NOMO-1 treated with dmso at 0.1 percent for 144 hours (cell line): ENCODE measurements at regions not wholly inside any gene's neighbourhood (a gene's known extent, or its start where the extent isn't known, plus 50 kb on each side); places are given as distances from the start of the nearest gene placed in this dataset.

ENCODE experiments used
- DNase-seq: peaks from one replicate; lab custom pipeline; 2025; ENCODE audit not compliant: unreplicated experiment; lab: John Stamatoyannopoulos, UW

- no peak for DNase-seq
Observed at GRCh38 chr5:174425271-174425963, 299.0 kb upstream of the MSX2 start.

GRCh38 chr5:174425964-174426290, 298.5 kb upstream of the MSX2 start:
- no peak for DNase-seq

- no peak for DNase-seq
Observed at GRCh38 chr5:174426388-174426787, 298.0 kb upstream of the MSX2 start.

GRCh38 chr5:174426851-174427250, 297.5 kb upstream of the MSX2 start:
- no peak for DNase-seq

- no peak for DNase-seq
Observed at GRCh38 chr5:174427304-174427703, 297.1 kb upstream of the MSX2 start.

- no peak for DNase-seq
Observed at GRCh38 chr5:174428895-174429294, 295.5 kb upstream of the MSX2 start.

GRCh38 chr5:174430940-174431339, 293.4 kb upstream of the MSX2 start:
- DNase-seq = no peak

- no peak for DNase-seq
Observed at GRCh38 chr5:174431504-174431903, 292.9 kb upstream of the MSX2 start.

GRCh38 chr5:174433098-174433497, 291.3 kb upstream of the MSX2 start:
- no peak for DNase-seq

GRCh38 chr5:174436750-174437149, 287.6 kb upstream of the MSX2 start:
- DNase-seq = no peak

- DNase-seq = no peak
Observed at GRCh38 chr5:174444479-174445188, 279.7 kb upstream of the MSX2 start.

GRCh38 chr5:174446446-174446845, 277.9 kb upstream of the MSX2 start:
- no peak for DNase-seq

- no peak for DNase-seq
Observed at GRCh38 chr5:174446988-174447387, 277.4 kb upstream of the MSX2 start.

GRCh38 chr5:174448041-174448440, 276.3 kb upstream of the MSX2 start:
- no peak for DNase-seq

GRCh38 chr5:174448662-174449061, 275.7 kb upstream of the MSX2 start:
- no peak for DNase-seq

- no peak for DNase-seq
Observed at GRCh38 chr5:174453690-174454089, 270.7 kb upstream of the MSX2 start.

GRCh38 chr5:174454464-174454863, 269.9 kb upstream of the MSX2 start:
- DNase-seq = no peak

GRCh38 chr5:174454890-174455289, 269.5 kb upstream of the MSX2 start:
- DNase-seq = no peak

GRCh38 chr5:174455301-174455700, 269.1 kb upstream of the MSX2 start:
- no peak for DNase-seq

GRCh38 chr5:174457141-174457678, 267.2 kb upstream of the MSX2 start:
- no peak for DNase-seq

GRCh38 chr5:174459071-174459702, 265.2 kb upstream of the MSX2 start:
- no peak for DNase-seq

GRCh38 chr5:174459832-174460448, 264.4 kb upstream of the MSX2 start:
- no peak for DNase-seq
